ENCODE measurements at regions not wholly inside any gene's neighbourhood (a gene's known extent, or its start where the extent isn't known, plus 50 kb on each side); places are given as distances from the start of the nearest gene placed in this dataset.

- TF ChIP-seq GATA2 (CRISPR knock-in tag; IDR thresholded peaks at IDR 0.05) (no peak), POLR2AphosphoS5 (IDR thresholded peaks at IDR 0.05; ENCODE audit: low read depth, low read length) (no peak), CTCF (IDR thresholded peaks at IDR 0.05) (no peak), USF1 (IDR thresholded peaks at IDR 0.05; ENCODE audit: borderline replicate concordance, low read depth) (no peak)
These were observed 370.7 kb downstream of the MTRR start for GRCh38 chr5:8239646-8240045.

All from SK-N-SH (cell line).